Erythroblast (primary cell): ENCODE measurements at regions not wholly inside any gene's neighbourhood (a gene's known extent, or its start where the extent isn't known, plus 50 kb on each side); places are given as distances from the start of the nearest gene placed in this dataset.

Experiments used
- DNase-seq, 2 experiments: peaks; one replicate each; lab custom pipeline; 2025; lab: John Stamatoyannopoulos, UW
- GATA1 ChIP-seq: IDR thresholded peaks from 2 replicates; pipeline ENCODE4 v1.6.1; 2011; ENCODE audit warnings: low read depth, mild to moderate bottlenecking, control low read depth, low read length, moderate library complexity
- POLR2A ChIP-seq: IDR thresholded peaks from 2 replicates; pipeline ENCODE4 v1.6.1; 2011; ENCODE audit warnings: mild to moderate bottlenecking, low read length

DNA sequence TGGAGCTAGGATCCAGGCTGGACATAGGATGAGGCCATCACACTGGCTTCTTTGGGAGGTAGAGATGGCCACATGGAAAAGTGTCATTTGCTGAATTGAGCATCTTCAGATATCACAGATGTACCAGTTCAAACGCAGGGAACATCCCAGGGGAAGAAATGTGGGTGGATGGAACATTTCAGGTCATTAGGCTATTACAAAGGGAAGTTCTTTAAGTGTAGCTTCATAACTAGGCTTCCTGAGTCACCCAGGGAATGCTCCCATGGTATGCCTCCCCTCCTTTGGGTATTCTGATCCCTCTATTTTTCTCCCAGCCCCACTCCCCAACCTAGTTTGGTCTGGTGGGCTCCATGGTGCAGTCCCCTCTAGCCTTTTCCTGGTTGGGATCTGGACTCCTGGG lies 69.8 kb upstream of the IRX3 start:
- TF ChIP-seq POLR2A = no peak
- TF ChIP-seq GATA1 = no peak
- DNase-seq = no peak

DNA sequence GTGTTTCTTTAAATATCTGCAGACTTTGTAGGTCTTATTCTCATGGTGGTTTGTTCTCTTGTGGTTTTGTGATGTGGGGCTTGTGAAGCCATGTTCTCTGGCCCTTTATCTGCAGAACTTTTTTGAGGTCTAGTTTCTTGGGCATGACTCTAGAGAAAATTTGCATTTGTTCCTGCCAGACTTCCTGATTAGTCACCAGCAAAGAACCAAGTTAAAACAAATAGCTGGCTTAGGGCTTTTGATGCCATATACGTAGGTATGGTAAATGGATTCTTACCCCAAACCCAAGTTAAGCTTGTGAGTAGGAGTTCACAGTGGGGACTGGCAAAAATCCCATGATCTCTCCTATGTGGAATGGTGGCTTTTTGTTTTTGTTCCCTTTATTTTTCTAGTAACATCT lies 68.7 kb upstream of the IRX3 start:
- TF ChIP-seq GATA1 = no peak
- TF ChIP-seq POLR2A = no peak
- DNase-seq = no peak

DNA sequence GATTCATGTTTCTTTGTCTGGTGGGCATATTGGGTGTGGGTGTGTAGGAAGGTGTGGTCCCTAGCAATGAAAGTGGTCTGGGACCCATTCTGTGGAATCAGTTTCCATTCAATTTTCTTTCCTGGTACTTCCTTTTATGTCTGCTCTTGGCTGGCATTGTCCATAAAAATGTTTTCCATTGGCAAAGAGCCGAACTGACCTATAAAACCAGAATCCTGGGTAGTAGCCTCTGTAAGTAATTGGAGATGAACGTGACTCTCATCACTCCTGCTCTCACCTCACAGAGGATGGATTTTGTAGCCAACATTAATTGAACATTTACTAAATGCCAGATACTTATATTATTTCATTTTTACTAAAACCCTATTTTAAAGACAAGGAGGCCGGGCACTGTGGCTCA lies 66.5 kb upstream of the IRX3 start:
- no peak for TF ChIP-seq POLR2A
- no peak for TF ChIP-seq GATA1
- DNase-seq = no peak

DNA sequence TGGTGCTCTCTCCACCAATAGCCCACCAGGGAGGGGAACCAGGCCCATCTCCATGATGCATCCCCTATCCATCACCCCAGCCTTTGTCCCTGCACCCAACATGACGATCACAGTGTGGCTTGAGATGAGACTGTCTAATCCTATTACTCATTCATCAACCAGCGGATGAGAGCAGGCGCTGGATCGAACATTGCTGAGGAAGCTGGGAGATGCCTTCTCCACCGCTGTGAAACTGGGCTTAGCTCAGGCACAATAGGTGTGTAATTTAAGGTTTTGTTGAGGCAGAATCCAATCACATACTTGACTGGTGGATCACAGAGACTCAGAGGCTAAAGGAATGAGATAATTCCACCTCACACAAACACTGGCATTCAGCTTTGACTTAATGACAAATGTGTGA lies 64.6 kb upstream of the IRX3 start:
- TF ChIP-seq GATA1 (no peak), POLR2A (no peak)
- no peak for DNase-seq

DNA sequence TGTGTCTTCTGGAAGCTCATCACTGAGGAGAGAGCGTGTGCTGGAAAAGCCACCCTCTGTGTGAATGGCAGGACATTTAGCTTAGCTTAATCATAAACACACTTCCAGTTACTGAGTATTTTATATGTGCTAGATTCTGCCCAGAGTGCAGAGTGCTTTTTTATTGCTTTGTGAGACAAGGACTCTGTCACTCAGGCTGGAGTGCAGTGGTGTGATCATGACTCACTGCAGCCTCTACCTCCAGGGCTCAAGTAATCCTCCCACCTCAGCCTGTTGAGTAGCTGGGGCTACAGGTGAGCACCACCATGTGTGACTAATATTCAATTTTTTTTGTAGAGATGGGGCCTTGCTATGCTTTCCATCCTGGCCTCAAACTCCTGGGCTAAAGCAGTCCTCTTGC lies 61.4 kb upstream of the IRX3 start:
- DNase-seq = no peak
- TF ChIP-seq GATA1 (no peak), POLR2A (no peak)

DNA sequence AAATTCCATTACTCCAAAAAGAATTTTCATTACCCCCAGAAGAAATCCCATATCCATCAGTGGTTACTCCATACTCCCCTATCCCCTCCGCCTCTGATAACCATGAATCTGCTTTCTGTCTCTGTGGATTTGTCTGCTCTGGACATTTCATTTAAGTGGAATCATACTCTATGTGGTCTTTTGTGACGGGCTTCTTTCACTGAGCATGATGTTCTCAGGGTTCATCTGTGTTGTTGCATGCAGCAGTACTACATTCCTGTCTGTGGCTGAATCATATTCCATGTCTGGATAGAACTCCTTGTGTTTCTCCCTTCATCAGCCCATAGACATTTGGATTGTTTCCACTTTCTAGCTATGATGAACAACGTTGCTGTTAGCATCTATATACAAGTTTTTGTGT lies 59.5 kb upstream of the IRX3 start:
- TF ChIP-seq GATA1 (no peak), POLR2A (no peak)

DNA sequence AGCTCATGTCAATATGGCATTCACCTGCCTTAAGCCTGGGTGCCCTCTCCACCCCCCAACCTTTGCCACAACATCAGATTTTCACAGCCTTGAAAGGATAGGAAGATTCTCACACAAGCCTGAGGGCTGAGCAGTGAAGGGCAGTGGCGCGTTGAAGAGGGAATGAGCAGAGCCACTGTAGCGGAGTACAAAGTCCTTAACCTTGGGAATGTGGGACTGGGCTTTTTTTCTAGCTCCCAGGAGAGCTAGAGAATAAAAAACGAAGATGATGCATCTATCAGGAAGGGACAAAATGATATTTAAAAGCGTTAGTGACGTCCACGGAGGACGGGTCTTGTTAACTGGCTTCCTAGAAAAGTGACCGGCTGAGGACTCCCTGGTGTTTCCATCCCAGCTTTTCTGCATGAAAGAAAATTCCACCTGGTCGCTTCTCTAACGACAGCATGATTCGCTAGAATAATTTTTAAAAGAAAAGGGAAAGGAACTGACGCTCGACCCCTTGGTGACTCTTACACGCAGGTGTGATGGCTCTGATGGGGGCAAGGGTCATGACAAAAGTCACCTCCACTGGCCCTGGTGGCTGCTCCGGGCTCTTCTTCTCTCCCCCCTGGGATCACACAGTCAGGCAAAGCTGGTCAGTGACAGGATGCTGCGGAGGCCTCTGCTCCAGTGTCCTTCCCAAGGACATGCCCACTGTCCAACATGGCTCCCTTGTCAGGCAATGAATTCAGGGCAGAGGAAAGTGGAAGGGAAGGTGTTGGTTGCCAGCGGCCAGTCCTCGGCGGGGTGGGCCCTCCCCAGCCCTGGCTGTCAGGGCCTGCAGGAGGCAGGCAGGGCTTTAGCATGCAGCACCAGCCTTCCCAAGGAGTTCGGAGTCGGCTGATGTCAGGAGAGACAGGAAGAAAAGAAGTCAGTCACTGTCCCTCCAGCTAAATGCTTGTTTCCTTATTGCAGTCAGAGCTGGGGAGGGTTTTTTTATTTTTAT lies 58.4 kb upstream of the IRX3 start:
- TF ChIP-seq GATA1 = no peak
- TF ChIP-seq POLR2A = no peak
- DNase-seq = no peak

More for the DNA sequence above, 59.5 kb upstream of the IRX3 start:
- DNase-seq = no peak

DNA sequence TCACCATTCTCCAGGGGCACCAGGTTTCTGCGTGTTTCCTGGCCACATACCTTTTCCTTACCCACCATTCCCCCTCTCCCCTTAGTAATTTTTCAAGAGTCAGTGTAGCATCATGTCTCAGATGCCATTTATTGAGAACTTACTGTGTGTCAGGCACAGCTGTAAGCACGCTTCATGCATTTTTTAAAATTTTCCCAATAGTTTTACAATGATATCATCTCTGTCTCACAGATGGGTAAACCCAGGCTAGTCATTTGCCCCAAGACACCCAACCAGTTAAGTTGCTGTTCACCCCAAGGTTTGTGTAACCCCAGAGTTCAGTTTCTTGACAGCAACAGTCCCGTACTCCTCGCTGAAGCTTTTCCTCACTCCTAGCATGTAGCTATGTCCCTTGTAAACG lies 56.4 kb upstream of the IRX3 start:
- TF ChIP-seq GATA1 (no peak), POLR2A (no peak)
- DNase-seq = no peak

DNA sequence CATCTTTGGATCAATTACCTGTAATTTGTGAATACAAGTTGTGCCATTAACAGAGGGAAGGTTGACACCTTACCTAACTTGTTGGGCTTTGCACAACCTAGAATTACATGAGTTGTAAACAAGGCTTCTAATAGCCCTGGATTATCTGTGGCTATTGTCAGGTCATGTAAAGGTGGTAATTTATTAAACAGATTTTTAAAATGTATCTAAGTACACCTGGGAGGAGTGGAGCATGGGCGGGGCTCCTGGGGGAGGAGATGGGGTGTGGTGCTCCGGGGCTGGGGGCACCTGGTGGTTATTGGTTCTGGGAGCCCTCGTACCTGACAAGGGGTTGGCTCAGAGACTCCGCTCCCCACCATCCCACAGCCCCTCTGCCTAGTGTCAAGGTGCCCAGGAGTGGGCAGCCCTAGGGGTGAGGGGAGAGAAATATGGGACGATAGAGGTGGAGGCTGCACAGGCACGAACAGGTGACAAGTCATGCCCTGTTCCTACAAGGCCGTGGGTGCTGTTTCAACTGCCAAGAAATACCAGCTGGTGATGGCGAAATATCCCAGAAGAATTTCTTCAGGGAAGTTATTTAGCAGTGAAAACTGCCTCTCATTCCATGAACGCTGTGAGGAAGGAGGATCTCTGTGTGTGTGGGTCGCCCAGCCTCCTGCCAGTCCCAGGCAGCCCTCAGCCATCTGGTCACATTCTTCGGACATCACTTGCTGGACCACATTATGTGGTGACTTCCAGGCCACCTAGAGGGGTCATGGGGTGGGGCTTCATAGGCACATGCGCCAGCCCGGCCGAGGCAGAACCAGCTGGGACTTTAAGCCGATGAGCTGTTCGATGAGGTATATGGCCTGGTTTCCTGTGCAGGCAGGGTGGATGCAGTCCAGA lies 55.5 kb upstream of the IRX3 start:
- TF ChIP-seq POLR2A (no peak), GATA1 (no peak)
- DNase-seq = no peak

DNA sequence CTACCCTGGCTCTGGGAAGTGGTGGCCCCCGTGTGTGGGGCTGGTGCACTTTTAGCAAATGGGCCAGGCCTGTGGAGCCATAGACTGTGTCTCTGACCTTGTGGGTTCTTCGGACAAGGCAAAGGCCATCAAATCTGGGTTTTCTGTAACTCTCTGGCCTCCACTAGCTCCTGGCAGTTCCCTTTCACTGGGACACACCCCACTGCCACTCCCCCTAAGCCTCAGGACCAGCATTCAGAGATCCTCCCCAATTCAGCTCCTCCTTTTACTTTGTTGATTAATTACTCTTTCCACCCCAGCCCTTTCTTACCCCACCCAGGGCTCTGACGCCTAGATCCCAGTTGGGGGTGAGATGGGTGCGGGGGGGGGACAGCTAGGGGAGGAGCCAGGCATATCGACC lies 53.9 kb upstream of the IRX3 start:
- DNase-seq = no peak
- no peak for TF ChIP-seq POLR2A
- TF ChIP-seq GATA1 = no peak

DNA sequence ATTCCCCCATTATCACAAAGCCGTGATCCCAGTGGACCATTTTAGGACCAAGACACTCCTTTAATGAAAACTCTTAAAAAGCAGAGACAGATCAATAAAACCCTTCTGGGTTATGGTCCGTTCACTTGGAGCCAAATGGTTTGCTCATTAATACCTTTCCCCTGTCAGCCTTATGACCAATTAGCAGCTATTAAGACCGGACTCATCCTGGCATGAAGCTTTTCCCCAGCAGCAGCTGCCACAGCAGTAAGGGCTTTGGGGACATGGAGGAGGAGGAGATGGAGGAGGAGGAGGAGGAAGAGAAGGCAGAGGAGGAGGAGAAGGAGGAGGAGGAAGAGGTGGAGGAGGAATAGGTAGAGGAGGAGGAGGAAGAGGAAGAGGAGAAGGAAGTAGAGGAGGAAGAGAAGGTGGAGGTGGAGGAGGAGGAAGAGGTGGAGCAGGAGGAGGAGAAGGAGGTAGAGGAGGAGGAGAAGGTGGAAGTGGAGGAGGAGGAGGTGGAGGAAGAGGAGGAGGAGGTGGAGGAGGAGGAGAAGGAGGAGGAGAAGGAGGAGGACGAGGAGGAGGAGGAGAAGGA lies 50.1 kb upstream of the IRX3 start:
- DNase-seq = no peak
- no peak for TF ChIP-seq POLR2A
- TF ChIP-seq GATA1 = no peak
